Dedifferentiated amniotic fluid mesenchymal stem cell (primary cell): ENCODE measurements at regions not wholly inside any gene's neighbourhood (a gene's known extent, or its start where the extent isn't known, plus 50 kb on each side); places are given as distances from the start of the nearest gene placed in this dataset.
A peak's percentile ranks its signal among the peaks of the same experiment; 100 is the strongest.

Experiments used
- DNase-seq: peaks from one replicate; pipeline ENCODE4 v3.0.0-alpha.2; 2016; ENCODE audit errors: extremely low spot score

DNA sequence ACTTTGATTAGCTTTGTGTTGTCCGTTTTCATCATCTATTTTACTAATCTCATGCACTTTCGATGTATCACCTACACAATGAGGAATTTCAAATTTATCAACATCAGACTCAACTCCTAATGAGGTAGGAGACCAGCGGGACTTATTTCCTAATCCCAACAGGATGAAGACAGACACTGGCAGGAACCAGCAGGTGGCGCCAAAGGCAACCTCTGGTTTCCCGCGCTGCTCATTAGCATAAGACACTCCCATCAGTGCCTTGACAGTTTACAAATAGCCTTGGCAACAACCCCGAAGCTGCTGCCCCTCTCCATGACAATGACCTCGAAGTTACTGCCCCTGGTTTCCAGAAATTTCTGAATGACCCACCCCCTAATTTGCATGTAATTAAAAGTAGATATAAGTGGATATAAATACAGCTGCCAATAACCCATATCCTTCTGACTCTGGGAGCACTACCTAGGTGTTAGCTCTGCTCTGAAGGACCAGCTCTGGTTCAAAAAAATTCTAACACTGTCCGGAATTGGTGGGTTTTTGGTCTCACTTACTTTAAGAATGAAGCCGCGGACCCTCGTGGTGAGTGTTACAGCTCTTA is 974.8 kb downstream of the ADGRL2 start:
- DNase-seq: no peak

DNA sequence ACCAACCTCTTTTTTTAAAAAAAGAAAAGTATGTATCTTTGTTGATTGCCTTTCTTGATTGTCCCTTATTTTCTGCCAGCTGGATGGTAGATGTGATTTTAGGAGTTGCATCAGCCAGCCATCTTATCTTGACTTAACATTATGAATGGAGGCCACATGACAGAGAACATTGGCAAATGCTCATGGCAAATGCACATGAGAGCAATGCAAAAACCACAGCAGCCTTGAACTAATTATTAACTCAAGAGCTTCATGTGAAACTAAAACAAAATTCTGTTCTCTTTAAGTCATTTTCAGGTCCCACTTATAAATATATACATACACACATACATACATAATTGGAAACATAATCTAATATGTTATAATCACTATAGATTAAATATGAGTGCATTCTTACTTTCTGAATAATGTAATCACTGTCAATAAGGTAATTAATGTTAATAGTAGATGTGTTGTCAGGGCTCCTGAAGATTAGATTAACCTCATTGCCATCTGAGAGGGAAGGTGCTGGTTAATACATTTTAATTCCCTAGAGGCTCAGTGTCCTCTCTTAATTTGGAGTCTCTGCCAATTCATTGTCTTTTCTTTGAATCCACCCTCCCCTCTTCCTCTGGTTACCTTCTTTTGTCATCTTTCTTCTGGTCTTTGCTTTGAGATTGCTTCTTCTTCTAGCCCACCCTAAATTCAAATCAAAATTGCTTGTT is 962.2 kb downstream of the ADGRL2 start:
- DNase-seq: no peak

DNA sequence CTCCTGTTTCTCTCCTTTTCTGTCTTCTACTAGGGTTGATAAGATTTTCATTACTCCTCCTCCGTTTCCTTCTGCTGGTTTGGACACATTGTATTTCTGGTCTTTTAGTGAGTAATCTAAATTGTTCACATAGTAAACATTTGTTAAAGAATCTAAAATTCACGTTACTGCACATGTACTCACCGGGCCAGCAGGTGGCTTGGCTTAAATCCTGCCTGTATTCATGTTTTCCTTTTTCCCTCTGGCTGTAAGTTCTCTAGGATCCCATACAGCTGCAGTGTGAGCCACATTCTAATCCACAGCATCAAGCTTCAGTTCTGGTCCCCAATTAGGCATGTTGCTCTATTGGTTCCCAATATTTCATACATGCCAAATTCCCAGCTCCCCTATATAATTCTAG is 958.3 kb downstream of the ADGRL2 start:
- DNase-seq: no peak

DNA sequence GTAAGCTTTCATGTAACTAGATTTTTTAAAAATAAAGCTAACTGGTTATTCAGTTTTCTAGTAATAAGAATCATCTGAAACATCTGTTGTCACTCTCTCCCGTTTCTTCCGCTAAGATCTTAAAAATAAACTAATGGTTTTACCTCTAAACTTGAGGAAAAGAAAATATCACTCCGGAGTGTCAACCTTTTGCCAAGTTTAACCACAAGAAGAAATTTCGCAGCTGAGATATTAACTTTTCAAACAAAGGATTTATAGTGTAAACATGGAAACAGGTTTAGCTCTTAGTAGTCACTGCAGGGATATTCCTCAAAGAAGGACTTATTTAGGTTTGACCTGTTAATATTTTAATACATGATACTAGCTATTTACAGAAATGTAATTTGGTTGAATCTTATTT is 954.9 kb downstream of the ADGRL2 start:
- no peak for DNase-seq

DNA sequence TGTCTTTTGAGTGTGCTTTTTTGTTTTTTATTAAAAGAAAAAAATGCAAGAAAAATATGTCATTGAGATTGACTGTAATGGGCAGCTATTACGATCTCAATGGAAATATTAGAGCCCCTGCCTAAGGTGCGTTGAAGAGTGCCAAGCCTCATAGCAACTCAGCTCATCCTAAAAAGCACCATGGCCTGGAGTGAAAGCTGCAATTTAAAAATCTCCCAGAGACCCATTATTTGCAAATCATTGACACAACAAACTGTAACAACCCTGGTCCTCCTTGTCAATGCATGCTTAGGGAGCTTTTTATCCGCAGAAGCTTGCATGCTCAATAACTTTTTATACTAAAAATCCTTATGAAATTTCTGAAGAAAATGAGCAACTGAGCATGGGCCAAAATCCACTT is 954.5 kb downstream of the ADGRL2 start:
- no peak for DNase-seq

DNA sequence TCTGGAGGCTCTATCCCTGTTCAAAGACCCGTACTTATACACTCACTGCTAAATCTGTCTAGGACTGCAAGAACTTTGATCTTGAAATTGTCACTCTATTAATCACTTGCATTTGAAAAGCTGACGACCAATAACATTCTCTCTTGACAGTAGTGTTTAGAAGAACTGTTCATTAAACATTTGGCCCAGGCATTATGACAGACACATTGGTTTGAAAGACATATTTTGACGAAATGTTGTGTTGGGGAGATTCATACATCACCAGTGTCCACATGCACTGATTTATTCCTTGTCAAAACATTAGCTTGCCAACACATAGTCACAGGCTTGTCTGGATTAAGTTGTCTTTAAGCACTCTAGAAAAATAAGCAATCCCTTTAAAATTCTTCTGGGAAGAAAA is 951.3 kb downstream of the ADGRL2 start:
- no peak for DNase-seq

DNA sequence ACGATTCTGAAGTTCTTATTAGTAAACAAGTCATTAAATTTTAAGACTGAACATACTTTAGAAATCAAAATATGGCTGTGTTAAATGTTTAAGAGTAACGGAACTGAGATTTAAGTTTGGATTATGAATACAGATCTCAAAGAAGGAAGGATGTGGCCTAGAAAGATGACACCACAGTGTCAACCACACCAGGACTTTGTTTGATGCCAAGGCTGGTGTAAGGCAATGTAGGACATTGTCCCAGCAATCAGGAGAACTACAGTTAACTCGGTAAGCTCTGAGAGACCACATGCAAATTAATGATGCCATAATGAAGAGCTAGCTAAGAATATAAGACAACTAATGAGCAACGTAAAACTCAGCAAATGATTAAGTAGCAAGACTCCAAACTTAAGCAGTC is 932.9 kb downstream of the ADGRL2 start:
- no peak for DNase-seq

DNA sequence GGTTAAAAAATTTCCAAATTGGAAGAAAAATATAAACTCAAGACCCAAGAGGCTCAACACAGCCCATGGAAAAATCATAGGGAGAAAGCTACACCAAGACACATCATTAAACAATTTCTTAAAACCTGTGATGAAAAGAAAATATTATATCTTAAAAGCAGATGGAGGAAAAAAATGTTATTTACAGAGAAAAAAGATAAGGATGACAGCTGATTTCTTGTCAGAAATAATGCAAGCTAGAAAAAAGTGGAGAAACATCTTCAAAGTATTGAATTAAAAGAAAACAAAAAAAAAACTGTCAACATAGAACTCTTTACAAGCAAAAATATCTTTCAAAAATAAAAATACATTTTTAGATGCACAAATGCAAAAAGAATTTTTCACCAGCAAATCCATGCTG is 930.5 kb downstream of the ADGRL2 start:
- DNase-seq: no peak

DNA sequence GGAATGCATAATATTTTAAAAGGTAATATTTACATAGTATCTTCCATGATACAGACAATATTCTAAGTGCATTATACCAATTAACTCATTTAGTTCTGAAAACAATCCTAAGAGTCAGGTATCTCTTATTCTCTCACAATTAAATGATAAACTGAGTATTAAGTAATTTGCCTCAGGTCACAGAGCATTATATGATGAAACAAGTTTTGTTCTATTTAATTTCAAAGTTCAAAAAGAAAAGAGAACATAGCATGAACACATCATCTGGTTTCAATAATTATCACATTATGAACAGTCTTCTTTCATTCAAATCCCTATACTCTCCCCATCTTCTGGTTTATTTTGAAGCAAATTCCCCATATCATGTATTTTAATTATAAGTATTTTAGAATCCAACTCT is 927.5 kb downstream of the ADGRL2 start:
- DNase-seq: no peak

DNA sequence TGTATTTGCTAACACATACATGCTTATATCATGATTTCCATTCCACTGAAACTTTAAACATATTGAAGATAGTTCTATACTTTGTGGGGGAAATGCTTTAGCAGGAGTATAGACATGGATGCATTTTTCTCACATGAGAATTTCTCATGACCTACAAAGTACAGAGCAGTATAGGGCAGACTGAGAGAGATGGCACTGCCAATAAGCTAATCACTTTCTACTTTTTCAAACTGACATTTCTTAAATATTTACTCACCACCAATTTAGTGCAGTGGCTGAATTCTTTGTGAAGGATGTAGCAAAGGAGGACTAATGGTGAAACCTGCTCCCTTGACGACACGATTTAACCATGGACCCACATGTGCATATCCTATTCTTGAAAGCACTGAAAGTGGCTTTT is 923.5 kb downstream of the ADGRL2 start:
- DNase-seq: no peak

DNA sequence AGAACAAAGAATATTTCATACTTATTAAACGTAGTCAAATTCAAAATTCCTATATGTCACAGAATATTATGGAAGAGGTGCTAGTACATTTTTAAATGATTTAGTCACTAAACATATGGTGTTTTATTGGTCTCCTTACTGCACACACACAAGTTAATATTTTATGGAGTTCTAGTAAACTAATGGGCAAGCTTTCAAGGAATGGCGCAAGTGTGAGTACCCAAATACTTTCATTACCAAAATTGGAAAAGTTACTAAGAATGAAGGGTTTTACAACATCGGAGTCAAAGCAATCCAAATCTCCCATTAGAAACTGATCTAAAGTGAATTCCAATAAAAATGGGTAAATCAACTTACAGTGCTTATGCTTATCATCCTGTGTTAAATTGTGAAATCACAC is 921.9 kb downstream of the ADGRL2 start:
- DNase-seq: no peak

DNA sequence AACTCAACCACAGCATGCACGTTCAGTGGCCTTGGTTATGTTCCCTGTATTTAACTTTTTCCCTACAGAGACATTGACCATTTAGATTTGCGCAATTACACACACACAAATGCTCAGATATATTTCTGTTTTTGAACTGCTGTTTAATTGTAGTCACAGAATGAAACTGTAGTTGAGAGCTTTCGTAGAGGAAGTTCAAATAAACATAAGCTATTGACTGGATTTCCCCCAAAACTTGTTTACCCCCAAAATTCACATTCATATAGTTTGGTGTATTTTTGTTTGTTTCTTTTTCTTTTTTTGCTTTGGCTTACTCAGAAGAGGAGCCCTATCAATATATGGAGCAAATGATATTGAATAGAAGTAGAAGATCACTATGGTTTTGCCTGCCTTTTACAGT is 921.0 kb downstream of the ADGRL2 start:
- DNase-seq: no peak

DNA sequence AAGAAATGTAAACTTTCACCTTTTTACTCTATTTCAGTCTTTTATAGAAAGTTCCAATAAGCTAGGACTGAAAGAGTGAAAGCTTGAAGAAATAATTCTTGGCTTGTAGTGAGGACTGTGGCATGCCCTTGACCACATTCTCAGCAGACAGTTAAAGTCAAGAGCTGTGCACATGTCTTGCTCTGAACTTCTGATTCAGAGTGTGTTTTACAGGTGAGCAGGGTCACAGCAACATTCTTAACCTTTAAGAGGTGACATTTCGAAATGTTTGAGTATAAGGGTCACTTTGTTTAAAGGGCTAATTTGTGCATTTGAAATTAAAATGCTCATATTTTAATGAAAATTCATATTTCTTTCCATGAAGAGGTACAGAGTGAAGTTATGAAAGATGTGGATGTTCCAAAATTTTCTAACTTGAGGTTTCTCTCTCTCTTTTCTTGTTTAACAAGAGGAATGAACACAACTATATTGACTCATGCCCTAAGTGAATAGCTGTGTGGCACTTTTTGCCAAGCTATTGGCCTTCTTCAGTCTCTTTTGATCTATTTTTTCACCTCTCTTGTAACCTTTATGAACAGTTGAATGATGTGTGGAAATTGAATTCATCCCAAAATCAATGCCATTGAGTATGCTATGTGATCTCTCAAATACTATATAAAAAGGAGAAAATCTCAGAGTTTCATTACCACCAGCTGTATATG is 918.1 kb downstream of the ADGRL2 start:
- DNase-seq: no peak

DNA sequence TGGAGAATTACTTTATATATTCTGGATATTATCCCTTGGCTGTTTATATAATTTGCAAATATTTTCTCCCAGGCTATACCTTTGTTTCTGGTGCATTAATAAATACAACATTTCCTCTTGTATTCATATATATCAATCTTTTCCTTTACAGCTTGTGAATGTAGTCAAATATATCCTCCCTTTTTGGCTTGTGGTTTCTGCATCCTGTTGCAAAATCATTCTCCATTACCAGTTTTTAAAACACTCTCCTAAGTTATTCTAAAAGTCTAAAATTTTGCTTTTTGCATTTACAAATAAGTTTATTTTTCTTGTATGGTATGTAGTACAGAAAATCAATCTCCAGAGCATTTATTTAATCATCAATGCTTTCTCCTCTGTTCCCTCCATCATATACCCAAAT is 909.4 kb downstream of the ADGRL2 start:
- DNase-seq: no peak

DNA sequence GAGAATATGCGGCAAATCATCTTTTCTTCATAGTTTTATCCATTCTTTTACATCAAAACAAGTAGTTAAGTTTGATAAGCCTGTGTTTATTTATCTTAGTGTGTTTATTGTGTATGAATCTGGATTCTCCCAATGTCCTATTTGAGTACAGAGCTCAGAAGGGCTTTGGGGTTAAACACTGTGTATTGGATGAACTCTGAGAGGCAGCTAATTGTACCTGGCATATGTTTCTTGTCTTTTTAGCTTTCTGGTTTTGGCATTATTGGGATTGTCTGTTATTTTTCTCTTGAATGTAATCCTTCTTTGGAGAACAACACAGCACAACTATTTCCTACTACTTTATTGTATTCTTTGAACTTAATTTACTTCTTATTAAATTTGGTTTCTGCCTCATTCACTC is 906.9 kb downstream of the ADGRL2 start:
- no peak for DNase-seq

DNA sequence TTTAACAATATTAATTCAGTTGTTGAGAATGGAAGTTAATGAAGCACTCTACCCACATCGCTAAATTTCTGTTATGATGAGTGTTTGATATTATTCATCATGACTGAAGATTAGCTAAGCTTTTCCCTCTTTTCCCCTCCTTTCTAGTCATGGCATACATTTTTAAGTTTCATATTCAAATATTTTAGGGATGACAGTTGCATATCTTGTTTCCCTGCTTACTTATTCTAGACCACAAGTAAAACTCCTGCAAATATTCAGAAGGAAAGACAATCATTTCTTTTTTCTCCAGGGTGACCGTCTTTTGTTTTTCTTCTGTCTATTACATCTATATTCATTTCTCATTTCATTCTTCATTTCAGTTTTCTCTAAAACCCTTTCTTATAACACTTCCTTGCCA is 906.0 kb downstream of the ADGRL2 start:
- peak; percentile 69 for DNase-seq

DNA sequence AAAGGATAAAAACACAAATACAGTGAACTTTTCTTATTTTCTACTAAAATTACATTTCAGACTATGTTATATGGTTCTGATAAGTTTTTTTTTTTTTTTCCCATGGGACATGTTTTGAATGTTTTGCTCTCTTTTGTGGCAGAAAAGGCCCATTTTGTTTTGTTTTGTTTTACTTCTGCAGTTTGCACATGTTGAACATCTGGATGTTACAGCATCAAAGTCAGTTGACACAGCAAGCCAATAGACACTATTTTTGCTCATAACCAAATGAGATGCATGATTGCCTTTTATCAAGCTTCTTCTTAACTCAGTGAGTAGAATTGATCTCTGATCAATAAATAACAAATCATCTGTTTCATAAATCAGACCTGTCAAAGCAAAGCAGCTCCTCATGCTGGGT is 904.2 kb downstream of the ADGRL2 start:
- no peak for DNase-seq

DNA sequence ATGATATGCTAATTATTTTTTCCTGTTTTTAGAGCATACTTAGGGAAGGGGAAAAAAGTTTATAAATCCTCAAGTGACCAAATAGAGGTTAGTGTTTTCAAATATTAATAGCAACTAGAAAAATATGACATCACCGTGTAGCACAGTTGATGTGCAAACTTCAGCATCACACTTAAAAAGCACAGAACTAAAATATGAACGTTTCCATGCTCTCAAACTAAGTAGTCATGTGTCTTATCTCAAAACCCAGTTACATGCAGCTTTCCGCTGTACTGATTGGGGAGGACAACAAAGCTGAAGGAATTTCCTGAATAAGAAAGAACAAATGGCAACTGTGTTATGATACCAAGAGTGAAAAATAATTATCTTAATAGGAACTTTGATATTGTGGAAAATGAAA is 903.7 kb downstream of the ADGRL2 start:
- no peak for DNase-seq

DNA sequence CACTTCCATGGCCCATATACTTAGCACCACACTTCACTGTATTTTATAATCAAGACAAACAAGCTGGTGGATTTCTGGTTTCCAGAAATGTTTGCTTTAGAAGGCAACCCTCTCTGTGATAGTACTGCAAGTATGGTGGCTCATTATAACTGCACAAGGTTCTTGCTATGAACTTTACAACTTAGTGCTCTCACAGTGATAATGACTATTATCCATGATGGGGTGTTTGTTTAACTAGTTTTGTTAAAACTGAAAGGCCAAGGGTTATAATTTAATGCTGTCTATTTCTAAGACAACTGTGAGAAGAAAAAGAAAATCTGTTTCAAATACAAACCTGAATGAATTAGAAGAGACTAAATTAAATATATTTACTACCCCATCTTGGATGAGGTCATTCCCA is 903.2 kb downstream of the ADGRL2 start:
- DNase-seq: no peak

DNA sequence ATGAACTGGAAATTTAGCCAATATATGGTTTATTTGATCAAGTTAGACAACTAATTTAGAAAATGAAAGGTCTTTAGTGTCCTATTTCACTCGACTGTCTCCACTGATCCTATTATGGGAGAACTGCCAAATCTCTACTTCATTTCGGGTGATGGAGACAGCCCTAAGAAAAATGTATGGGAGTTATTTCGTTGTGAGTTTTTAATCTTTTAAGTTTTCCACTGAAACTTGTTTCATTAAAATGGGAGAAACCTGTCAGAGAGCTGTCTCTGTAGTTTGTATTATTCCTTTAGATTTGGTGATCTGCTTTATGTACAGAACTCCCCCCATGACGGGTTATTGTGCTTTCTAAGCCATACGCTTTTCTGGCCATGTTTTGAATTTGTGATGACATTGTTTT is 899.7 kb downstream of the ADGRL2 start:
- no peak for DNase-seq

DNA sequence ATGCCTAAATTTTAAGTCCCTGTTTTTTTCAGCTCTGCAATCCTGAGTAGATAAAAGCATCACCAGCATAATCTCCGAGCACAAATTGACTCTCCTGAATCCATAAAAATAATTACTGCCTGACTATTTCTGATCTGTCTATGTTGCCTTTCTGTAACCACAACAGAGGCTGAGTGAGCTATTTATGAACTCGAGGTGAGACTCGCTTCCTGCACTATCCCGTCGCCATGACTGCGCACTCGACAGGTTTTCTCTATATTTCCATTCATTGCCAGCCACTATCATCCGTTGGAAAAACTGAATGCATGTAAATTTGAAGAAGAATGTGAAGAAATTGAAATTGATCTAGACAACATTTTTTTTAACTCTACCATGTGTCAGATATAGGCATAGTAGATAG is 897.2 kb downstream of the ADGRL2 start:
- DNase-seq: no peak

DNA sequence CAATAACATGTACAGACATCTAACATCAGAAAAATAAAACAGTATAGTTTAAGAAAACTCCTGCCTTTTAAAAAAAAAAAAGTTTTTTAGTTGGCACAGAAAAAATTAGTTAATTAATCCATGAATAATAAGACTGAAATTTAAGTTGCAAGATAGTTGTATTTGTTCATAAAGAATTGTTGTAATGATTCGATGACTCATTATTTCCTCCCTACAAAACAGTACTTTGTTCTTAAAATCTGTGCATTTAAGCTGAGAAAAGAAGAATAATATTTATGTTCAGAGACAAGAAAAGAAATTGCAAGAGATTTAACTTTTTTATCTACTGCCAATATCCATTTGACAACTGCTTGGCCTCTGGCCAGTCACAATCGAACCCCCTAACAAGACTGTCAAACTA is 894.7 kb downstream of the ADGRL2 start:
- no peak for DNase-seq

DNA sequence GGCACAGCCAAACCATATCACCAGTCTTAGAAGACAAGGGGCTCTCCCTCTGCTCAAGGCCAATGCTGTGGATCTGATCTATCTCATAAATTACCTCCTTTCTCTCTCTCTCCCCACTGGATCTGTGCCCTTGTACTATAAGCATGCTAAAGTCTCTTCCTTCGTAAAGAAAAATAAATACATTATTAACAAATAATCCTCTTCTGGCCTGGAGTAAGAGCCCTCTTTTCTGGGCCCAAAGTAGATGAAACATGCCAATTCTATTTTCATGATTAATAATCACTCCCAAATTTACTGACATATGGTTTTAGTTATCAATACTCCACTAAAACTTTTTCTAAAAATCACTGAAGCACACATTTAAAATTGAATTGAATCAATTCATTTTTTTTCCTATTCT is 889.7 kb downstream of the ADGRL2 start:
- no peak for DNase-seq

DNA sequence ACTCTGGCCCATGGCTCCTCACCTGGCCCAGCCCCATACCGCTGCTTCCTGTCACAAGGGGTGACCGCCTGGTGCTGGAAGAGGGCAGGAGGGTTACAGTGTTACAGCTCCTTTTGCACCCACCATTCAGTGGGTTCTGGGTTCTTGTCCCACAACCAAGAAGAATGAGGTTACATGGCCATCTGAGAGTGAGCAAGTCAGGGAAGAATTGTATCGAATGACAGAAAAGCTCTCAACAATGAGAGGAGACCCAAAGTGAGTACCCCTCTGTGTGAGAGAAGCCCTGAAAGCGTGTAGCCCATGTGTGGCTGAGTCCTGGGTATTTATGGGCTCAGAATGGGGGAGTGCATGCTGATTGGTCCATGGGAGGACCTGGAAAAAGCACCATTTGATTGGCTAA is 888.5 kb downstream of the ADGRL2 start:
- no peak for DNase-seq
